Activated CD4-positive, alpha-beta T cell treated with anti-CD3 and anti-CD28 coated beads, Interleukin-2, amount 50 U/mL, for 16 hours (primary cell): ENCODE measurements at regions not wholly inside any gene's neighbourhood (a gene's known extent, or its start where the extent isn't known, plus 50 kb on each side); places are given as distances from the start of the nearest gene placed in this dataset.
"Not testable (repeated sequence)": the region's sequence is repeated elsewhere in the genome, so short reads cannot be mapped to it uniquely, and the experiment has no call there.

Experiments used
- DNase-seq: peaks from one replicate; pipeline ENCODE4 v3.0.0-alpha.2; 2020

DNA sequence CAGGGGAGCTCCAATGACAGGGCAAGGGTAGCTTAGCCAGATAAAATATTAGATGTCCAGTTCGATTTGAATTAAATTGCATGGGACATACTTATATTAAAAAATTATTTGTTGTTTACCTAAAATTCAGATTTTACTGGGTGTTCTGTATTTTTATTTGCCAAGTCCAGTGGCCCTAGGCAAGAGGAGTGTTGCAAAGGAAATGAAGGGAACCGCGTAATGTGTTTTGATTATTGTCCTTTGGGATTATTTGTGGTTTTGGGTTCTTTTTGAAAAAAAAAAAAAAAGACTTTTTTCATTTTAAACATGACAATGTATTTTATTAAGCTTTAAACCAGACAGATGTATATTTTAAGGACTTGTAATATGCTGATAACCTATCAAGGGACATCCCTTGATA, 179.3 kb downstream of the C9orf152 start:
- DNase-seq = no peak

DNA sequence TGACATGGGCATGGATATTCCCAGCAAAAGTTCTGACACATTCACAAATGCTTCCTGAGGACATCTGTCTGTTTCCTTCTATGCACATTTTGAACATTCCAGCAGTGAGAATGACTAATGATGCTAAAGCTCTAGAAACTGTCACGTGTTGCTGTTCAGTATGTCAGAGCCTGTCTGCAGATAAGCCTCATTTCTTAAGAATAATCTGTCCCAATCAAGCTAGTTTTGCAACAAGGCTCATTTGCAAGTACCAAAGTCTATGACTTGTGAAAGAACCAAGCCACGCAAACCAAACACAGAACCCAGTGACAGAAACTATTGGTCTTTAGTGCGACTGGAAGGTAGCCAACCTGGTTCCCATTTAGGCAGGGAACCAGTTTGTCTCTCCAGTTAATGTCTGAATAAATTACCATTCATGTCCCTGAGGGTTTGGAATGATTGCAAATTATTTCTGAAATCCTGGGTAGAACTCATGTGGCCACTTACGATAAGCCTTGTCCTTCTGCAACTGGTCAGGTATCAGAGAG, 178.5 kb downstream of the C9orf152 start:
- DNase-seq = no peak

DNA sequence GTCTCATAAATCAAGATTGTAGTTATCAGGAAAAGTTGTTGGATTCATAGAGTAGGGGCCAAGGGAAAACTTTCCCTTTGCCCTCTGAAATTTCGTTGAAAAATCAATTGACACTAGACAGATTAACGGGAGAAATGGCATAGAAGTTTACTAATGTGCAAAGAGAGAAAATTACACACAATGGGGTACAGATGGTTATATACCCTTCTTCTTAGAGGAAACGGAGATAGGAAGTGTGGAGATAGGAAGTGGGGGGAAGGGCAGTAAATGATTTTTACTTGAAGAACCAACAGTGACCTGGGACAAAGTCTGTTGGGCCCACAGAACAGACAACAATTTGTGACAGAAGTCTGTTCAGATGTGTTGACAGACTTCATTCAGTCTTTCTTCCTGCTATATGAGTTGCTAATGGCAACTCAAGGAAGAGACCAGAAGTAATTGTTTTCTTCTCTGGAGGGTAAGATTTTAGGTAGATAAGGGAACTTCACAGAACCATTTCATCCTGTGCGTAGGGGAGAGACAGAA, 177.9 kb downstream of the C9orf152 start:
- DNase-seq = no peak

DNA sequence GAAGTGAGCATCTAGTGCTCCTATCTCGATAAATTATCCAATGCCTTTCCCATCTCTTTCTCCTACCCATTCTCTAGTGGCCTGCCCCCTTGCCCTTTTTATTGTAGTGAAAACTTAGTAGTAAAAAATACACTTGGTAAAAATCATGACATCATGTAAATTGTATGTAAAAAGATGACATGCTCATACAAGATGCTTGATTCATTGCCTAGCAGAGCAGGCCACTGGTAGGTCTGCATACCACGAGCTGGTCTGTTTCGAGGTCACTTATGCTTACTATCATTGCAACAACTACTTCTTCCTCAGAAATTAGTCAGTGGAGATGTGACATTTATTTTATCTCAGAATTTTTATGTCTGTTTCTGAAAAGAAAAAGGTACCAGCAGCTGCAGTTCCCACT, 177.3 kb downstream of the C9orf152 start:
- no peak for DNase-seq

DNA sequence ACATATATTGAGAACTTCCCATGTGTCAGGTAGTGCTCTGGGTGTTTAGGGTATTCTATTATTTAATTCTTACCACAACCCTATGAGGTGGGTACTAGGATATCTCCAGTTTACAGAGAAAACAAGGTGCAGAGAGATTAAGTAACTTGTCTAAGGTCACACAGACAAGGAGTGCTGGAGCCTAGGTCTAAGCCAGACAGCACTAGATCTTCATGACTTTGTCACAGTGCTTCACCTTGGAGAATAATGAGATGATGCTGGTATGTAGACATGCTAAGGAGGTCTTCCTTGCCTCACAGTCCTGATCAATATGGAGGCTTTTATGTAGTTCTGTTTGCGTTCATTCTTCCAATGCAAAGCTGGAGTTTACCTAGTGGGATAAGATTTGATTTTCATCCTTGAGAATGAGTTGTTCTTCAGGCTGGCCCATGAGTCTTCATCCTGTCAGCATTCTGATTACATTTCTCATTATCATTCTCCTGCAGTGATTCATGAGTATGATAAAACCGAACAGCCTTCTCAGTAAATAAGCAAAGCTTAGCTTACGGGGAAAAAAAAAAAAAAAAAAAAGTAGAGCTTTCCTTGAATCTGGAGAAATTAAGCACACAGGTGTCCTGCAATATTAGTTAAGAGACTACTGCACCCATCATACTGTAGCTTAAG, 176.3 kb downstream of the C9orf152 start:
- no peak for DNase-seq

DNA sequence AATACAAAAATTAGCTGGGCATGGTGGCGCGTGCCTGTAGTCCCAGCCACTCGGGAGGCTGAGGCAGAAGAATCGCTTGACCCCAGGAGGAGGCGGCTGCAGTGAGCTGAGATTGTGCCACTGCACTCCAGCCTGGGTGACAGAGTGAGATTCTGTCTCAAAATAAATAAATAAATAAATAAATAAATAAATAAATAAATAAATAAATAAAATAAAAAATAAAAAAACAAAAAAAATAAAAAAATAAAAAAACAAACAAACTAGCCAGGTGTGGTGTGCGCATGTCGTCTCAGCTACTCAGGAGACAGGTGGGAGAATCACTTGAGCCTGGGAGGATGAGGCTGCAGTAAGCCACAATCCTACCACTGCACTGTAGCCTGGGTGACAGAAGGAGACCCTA, 175.4 kb downstream of the C9orf152 start:
- not testable (repeated sequence) for DNase-seq

DNA sequence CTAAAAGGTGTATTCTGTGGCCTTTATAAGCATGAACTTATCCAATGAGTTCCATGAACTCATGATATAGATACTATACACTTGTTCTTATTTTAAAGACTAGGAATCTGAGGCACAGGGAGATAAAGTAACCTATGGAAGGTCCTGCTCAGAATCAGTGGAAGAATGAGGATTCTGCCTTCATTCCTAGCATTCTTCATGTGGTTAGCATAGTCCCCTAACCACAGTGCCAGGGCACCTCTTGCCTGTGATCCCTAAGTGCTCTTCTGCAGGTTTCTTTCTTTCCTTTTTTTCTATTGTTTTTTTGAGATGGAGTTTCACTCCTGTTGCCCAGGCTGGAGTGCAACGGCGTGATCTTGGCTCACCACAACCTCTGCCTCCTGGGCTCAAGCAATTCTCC, 174.1 kb downstream of the C9orf152 start:
- DNase-seq = no peak

DNA sequence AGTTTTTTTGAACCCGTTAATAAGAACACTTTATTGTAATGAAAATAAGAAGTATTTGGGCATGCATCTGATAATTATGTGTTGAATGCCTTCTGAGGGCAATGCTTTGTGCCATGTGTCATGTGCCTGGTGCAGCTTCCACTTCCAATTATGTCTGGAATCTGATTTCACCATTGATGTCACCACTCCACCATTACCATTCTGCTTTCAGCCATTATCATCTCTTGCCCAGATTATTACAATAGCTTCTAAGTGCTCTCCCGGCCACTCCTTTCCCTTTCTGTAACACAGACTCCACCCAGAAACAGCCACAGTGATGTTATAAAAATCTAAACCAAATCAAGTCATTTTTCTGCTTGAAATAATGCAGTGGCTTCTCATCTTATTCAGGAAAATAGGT, 171.7 kb downstream of the C9orf152 start:
- no peak for DNase-seq

DNA sequence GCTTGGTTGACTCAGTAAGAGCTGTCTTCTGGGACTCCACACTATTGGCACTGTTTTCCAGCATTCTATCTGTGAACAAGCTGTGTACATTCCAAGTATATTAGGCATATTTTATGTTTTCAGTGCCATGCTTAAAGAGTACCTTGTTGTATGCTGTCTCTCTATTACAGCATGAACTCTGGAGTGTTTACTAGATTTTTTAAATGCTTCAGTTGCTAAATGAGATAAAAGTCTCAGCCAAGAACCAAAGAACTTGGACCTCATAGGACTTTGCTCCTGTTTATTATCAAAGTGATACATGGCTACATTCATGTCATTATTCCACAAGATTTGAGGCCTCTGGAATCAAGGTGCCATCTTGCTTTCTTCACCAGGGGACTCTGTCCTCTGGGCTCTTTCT, 167.2 kb downstream of the C9orf152 start:
- no peak for DNase-seq

DNA sequence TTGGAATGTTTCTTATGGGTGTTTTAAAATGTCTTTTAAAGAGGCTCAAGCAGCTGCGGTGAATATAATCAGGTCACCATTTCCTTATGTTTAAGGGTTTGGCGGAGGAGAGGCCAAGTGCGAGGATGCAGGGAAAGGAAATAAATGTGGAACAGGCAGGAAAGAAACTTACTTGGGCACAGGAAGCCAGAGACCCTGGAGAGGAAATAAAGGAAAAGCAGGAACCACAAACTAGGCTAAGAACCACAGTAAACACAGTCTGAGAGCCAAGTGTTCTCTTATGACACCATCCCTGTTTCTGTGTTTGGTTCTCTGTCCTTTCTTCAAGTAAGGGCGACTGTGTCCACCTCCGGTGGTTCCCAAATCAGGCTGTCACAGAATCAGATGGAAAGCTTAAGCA, 166.5 kb downstream of the C9orf152 start:
- no peak for DNase-seq

DNA sequence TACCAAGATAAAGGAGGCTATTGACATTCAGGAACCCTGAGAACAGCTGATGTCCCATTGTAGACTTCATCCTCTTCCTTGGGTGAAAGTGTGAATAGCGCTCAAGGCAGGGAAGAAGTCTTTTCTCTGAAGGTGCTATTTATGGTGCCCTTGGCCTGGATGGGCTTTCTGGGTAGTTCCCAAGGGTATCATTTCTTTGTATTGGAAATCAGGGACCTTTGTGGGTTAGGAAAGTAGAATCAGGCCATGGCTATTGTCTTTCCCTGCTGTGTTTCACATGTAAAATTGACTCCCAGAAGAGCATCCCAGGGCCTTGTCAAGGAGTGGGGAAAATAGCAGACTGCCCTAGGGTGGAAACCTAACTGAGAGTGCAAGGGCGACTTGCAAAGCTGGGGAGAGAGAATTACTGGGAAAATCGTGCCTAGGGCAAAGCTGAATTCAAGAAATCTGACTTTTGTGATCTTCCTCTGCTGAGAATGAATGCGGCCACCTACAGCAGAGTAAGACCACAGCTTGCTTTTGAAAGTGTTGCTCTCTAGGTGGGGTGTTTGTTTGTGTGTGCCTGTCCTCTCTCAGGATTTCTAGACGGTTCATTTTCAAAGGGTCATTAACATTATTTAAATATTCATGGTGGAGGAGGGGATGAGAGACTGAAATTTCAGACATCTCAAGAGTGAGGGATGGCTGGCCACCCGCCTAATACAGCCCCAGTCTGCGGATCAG, 160.6 kb downstream of the C9orf152 start:
- no peak for DNase-seq

DNA sequence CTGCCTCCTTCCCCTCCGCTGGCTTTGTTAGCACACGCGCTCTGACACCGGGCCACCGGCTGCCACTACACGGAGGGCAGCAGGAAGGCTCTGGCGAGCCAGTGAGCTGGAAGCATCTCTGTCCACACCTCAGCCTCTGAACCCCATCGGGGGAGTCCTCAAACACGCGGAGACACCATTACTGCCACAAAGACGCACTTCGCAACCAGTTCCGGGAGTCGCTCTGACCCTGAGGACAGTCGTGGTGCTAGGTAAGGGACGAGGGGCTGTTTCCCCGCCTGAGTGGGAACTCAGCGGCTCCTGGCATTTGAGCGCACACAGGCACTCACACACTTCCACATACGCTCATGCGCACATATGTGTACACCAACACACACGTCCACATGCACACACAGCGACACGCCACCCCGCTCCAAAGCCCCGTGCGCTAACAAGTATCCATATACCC, 160.0 kb downstream of the C9orf152 start:
- DNase-seq = no peak

DNA sequence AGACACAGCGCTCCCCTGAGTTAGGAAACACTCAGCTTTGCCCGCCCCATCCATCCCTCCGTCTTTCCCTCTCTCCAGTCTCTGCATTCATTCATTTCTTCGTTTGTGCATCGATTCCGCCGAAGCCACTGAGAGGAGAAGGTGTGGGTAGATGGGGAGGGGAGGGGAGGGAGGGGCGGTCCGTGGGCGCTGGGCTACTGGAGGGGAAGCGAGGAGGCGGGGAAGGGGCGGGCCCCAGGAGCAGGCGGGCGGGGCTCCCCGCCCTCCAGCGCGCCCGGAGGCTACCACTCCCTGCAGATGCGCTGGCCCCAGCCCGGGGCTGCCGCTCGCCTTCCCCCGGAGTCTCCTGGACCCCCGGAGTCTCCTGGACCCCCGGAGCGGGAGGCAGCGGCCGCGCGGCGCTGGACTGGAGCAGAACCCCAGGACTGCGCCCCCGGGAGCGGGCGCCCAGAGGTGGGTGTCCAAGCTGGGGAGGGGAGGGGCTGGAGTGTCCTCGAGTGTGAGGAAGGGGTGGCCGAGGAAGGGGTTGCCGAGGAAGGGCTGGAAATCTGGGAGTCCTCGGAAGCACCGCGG, 159.5 kb downstream of the C9orf152 start:
- DNase-seq = peak; percentile 89

DNA sequence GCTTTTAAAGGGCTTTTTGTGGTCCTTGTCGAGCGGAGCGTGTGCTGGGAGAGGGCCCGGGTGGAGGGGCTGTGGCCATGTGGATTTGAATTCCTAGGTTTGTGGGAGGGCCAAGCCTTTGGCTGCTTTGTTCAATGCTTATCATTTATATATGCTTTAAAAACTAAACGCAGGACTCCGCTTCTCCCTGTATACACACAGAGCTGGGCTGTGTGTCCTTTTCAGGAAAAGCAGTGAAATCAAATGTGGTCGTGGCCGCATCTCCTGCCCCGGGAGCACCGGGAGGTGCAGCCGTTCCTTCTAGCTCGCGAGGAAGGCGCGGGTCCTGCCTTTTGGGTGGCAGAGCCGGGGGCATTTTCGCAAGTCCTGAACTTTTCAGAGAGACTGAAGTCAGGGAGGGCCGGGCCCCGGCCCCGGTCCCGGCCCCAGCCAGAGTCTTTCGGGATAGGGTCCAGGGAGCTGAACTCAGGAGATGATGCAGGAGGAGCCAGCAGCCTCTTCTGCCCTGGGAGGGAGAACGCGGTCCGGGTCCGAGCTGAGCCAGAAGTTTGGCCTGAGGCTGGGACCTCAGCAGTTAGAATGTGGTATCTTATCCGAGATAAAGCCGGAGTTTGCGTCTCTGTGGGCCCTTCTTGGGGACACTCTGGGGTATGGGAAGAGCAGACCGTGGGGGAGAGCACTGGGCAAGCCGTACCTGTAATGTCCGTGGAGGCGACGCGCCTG, 158.8 kb downstream of the C9orf152 start:
- DNase-seq = peak; percentile 22

DNA sequence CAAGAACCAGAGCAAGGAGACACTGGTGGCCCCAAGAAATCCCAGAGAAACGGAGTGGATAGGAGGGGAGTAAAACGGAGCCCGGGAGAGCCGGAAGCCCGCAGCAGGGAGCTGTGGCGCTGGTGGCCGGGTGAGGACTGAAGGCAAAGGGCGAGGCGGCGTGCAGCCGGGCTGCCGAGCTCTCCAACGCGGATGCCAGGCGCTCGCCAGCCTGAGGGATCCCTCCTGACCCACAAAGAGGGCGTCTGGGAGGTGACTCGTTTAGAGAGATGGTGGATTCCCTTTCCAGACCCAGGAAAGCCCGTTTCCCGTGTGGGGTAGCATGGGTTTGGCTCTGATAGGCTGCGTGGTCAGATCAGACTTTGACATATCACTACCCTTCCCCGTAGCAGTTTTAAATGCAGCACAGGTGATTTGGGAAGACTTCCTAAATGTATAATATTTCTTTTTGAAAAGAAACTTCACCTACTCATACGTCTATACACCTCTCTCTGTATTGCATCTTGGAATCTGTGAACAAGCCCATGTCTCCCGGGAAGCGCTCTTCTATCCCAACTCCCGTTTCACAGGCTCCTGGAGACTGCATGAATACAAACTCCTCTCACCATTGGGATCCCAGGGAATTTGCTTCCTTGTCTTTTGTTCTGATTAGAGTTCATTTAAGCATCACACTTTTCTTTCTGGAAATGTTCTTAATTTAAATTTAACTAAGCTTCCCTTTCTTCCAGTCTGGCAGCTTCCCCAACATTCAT, 158.1 kb downstream of the C9orf152 start:
- DNase-seq = peak; percentile 32

DNA sequence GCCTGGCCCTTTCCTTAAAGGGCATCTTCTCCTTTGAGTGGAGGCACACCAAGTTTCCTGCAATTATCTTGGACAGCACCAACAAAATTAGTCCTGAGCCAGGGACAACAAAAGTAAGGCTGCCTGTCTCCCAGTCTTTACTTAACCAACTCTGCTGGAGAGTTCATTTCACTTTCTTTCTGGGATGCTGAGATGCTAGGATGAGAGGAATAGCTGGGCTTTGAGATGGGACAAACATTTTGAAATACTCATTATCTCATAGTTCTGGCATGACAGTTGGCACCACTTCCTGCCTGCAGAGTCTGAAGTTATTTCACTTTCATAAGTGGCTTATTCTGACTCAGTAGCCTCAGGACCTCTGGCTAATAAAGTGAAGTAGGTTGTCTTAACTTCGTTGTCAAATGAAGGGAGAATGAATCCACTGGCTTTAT, 157.0 kb downstream of the C9orf152 start:
- peak; percentile 81 for DNase-seq

DNA sequence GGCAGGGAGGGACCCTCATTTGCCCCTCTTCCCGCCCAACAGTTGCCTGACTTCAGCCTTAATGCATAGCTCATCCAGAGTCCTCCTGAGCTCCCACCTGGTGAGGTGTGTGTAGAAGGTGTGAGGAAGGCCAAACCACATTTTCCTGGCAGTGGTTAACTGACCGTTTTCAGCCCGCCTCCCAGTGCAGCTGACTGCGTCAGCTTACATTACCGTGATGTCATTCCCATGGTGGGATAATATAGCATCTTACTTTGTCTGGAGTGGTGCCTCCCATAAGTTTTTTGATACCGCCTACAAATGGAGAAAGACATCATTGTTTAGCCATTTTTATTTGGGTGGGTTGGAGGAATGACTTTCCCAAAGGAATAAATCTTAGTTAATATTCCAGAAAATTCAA, 151.9 kb downstream of the C9orf152 start:
- DNase-seq = no peak

DNA sequence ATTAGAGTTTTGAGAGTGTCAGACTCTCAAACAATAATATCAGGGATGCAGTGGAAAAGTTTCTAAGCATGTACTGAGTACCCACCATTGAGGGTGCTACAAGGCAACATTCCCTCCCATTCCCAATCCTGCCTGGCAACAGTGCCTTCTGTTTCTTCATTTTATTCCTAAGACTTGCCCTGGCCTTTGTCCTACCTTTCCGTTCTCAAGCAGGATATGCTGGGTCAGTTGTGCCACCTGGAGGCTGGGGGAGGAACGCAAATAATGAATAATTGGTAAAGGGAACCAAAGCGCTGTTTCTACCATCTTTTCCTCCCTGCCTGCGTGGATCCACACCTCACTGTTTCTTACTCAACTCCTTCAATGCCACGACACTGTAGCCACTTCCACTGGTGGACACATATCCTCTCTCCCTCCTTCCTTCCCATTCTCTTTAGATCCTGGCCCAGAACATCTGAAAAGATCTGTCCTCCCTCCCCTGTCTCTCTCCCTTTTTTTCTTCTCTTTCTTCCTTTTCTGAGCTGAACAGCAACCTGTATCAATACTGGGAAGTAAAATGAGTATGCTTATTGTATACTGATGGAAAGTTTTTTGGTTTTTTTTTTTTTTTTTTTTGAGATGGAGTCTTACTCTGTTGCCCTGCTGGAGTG, 149.5 kb downstream of the C9orf152 start:
- peak; percentile 54 for DNase-seq

DNA sequence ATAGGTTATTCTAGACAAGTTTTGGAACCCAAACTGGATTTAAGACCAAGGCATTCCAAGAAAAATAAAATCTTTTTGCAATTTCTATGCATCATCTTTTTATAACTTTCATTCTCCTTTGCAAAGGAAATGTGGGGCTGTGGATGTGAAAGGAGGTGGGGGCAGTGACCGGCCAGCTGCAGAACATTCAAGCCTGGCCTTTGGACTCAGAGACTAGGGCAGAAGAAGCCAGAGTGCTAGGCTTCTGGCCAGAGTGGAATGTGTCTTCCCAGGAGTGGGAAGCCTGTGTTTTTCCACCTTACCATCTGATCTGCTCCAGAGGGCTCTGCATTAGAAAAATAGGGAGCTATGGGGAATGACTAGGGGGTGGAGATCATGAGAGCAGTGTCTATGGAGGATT, 148.5 kb downstream of the C9orf152 start:
- DNase-seq = no peak

DNA sequence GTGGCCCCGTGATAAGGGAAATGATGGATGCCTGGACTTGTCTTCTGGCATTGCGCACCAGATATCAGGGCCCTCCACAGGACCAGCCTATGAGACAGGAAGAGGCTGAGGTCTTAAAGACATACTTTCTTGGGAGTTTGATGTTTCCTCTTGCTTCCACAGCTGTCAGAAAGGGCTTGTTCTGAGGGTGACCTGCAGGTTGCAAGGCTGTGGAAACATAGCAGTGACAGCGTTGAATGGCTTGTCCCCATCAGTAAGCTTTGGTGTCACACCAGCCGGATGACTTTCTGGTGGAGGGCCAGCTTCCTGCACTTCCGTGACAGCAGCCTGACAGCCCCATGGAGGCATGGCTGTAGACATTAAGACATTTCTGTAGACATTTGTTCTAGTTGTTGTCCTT, 143.2 kb downstream of the C9orf152 start:
- no peak for DNase-seq

DNA sequence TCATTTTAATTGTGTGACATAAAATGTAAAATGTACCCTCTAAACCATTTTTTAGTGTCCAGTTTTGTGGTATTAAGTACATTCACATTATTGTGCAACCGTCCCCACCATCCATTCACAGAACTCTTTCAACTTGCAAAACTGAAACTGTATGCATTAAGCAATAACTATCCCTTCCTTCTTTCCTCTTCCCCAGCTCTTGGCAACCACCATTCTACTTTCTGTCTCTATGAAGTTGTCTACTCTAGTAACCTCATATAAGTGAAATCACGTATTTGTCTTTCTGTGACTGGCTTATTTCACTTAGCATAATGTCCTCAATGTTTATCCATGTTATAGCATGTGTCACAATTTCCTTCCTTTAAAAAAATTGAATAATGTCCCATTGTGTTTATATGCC, 142.4 kb downstream of the C9orf152 start:
- DNase-seq = no peak
